ENCODE measurements at regions not wholly inside any gene's neighbourhood (a gene's known extent, or its start where the extent isn't known, plus 50 kb on each side); places are given as distances from the start of the nearest gene placed in this dataset.

DNA sequence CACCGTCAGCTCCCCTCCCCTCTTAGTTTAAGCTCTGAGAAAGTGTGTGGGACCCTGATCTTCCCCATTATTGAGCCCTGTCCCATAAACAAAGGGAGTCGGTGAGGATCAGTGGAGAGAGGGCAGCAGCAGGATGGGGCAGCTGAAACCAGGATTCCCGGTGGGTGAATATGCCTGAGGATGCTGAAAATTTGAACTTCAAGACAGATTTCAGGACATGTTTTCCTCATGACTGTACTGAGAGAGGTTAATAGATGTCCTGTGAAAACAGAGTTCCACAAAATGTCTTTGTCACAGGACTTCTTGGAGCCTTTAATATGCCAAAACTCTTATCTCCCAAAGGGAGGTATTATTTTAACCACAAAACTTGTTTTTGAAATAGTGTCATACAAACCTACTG is 53.5 kb upstream of the SLC22A16 start:
- DNase-seq (no peak), ATAC-seq (no peak)
- Mint-ChIP-seq H3K27me3 (peaks cover 5% of the 10 kb centered on the region), H3K4me3 (no peak overlapping the region), H3K4me1 (peaks cover 12% of the 10 kb centered on the region), H3K36me3 (ENCODE audit: low read depth) (no peaks in the 10 kb centered on the region), H3K27ac (no peak overlapping the region)
- H3K9me3 ChIP-seq (ENCODE audit: control insufficient read depth, low read length, poor library complexity, severe bottlenecking), result no peaks in the 10 kb centered on the region

DNA sequence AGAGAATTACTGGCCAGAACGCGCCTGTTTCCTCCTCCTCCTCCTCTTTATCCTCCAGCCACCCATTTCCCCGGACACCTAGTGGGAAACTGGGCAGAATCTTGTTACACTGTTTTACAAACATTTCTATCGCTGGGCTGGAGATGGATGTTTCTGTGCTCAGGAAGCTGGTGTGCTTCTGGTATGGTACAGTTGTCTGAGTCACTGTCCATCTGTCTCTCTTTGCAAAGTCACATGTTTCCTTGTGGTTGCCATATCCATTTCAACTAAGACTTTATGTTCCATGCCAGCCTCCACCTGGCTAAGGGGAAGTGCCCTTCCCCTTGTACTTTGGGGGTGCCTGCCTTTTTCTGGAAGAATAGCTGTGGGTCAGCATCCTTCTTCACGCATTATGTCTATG is 52.9 kb upstream of the SLC22A16 start:
- H3K27ac Mint-ChIP-seq, result no peak overlapping the region
- no peaks in the 10 kb centered on the region for H3K9me3 ChIP-seq (ENCODE audit: control insufficient read depth, low read length, poor library complexity, severe bottlenecking)
- no peak overlapping the region for H3K4me3 Mint-ChIP-seq
- no peak for ATAC-seq
- H3K4me1 Mint-ChIP-seq, result peaks cover 12% of the 10 kb centered on the region
- H3K27me3 Mint-ChIP-seq, result peaks cover 5% of the 10 kb centered on the region
- H3K36me3 Mint-ChIP-seq (ENCODE audit: low read depth), result no peaks in the 10 kb centered on the region
- no peak for DNase-seq

DNA sequence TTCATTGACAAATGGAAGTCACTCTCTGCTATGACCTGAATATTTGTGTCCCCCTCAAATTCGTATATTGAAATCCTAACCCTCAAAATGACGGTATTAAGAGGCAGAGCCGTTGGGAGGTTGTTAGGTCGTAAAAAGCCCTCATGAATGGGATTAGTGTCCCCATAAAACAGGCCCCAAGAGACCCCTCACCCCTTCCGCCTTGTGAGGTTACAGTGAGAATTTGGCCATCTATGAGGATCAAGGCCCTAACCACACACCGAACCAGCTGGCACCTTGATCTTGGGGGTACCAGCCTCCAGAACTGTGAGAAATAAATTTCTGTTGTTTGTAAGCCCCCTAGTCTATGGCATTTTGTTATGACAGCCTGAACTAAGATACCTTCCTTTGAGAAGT is 52.5 kb upstream of the SLC22A16 start:
- no peaks in the 10 kb centered on the region for H3K36me3 Mint-ChIP-seq (ENCODE audit: low read depth)
- no peak overlapping the region for H3K27ac Mint-ChIP-seq
- H3K4me3 Mint-ChIP-seq, result no peak overlapping the region
- H3K9me3 ChIP-seq (ENCODE audit: control insufficient read depth, low read length, poor library complexity, severe bottlenecking), result no peaks in the 10 kb centered on the region
- DNase-seq, result no peak
- no peak for ATAC-seq
- H3K4me1 Mint-ChIP-seq, result peaks cover 12% of the 10 kb centered on the region
- H3K27me3 Mint-ChIP-seq, result peaks cover 5% of the 10 kb centered on the region

DNA sequence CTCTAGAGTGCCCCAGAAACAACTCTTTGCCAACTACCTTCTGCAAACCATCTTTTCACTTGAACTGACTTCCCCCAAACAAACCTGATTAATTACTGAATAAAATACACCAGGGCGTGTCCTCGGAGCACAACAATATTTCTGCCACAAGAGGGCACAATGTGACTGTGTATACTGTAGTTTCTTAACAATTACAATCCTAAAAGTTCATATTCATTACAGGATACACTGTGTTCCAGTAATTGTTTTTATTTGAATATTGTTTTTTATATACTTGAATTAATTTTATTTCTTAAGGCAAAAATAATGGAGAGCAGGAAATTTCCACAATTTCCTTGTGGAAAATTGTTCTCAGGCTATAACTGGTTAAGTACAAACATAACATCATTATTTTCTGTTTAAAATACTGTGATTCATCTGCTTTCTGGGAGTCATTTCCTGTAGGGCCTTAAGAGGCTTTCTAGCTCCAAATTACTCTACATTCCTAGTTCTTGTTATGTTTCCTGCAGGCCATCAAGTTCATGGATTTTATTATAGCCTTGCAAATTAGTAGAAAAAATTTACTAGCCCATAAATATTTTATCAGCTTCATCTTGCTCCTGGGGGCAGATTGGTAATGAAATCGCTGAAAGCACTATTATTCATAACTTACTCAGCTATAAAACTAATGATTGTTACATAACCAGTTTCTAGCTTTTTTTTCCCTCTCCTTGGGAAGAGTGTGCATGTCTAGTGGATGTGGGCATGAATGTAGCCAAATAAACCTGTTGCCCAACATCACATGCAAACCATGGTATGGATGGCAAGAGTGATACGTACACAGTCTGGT is 51.9 kb upstream of the SLC22A16 start:
- H3K27me3 Mint-ChIP-seq, result peaks cover 5% of the 10 kb centered on the region
- H3K36me3 Mint-ChIP-seq (ENCODE audit: low read depth), result no peaks in the 10 kb centered on the region
- peaks cover 8% of the 10 kb centered on the region for H3K4me1 Mint-ChIP-seq
- no peaks in the 10 kb centered on the region for H3K9me3 ChIP-seq (ENCODE audit: control insufficient read depth, low read length, poor library complexity, severe bottlenecking)
- no peak overlapping the region for H3K4me3 Mint-ChIP-seq
- no peak overlapping the region for H3K27ac Mint-ChIP-seq
- peak in 1 of 3 donors; percentile 31 for DNase-seq
- peak; percentile 77 for ATAC-seq

DNA sequence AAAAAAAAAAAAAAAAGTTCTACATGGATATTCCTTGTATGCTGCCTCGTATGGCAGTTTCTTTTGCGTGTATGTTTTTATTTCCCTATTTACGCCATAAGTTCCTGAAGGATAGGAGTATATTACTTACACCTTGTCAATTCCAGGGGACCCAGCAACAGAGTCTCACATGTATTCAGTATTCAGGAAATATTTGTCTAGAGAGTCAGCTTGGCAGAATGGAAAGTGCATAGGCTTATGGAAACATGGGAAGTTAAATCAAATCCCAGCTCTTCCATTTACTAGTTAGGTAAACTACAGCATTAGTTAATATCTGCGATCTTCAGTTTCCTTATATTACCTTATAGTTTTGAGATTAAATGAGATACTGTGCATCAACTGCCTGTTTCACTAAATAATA is 51.1 kb upstream of the SLC22A16 start:
- no peaks in the 10 kb centered on the region for H3K9me3 ChIP-seq (ENCODE audit: control insufficient read depth, low read length, poor library complexity, severe bottlenecking)
- H3K27ac Mint-ChIP-seq, result no peak overlapping the region
- H3K27me3 Mint-ChIP-seq, result peaks cover 5% of the 10 kb centered on the region

DNA sequence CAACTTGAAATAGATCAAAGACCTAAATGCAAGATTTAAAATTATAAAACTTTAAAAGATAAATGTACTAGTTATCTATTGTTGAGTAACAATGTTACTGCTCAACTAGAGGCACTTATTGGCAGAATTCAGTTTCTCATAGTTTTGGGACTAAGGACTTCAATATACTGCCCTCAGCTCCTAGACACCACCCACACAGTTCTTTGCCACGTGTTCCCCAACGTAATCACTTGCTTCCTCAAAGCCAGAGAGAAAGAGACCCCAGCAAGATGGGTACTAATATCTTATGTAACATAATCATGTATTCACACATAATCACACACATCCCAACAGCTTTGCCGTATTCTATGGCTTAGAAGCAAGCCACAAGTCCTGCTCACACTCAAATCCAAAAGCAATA is 50.3 kb upstream of the SLC22A16 start:
- peaks cover 5% of the 10 kb centered on the region for H3K27me3 Mint-ChIP-seq
- H3K4me1 Mint-ChIP-seq, result peaks cover 3% of the 10 kb centered on the region
- no peaks in the 10 kb centered on the region for H3K9me3 ChIP-seq (ENCODE audit: control insufficient read depth, low read length, poor library complexity, severe bottlenecking)
- H3K27ac Mint-ChIP-seq, result no peak overlapping the region
- no peak for DNase-seq
- no peak for ATAC-seq
- H3K4me3 Mint-ChIP-seq, result no peak overlapping the region
- H3K36me3 Mint-ChIP-seq (ENCODE audit: low read depth), result no peaks in the 10 kb centered on the region

More for the DNA sequence above, 51.1 kb upstream of the SLC22A16 start:
- DNase-seq, result no peak
- no peak for ATAC-seq
- Mint-ChIP-seq H3K36me3 (ENCODE audit: low read depth) (no peaks in the 10 kb centered on the region), H3K4me3 (no peak overlapping the region), H3K4me1 (peaks cover 5% of the 10 kb centered on the region)

Measured in T-helper 17 cell (primary cell).